Hepatocyte (in vitro differentiated cells): ENCODE measurements at regions not wholly inside any gene's neighbourhood (a gene's known extent, or its start where the extent isn't known, plus 50 kb on each side); places are given as distances from the start of the nearest gene placed in this dataset.

ENCODE experiments used
- EZH2 ChIP-seq: fragments of 200-600 bp; sonication (generic); IDR thresholded peaks from 2 replicates; pipeline ENCODE4 v1.6.1; 2016; ENCODE audit warnings: antibody characterized with exemption, mild to moderate bottlenecking, borderline replicate concordance
- EZH2phosphoT487 ChIP-seq: fragments of 200-600 bp; sonication (generic); IDR thresholded peaks from one replicate; pipeline ENCODE4 v1.6.1; 2018; ENCODE audit warnings: antibody characterized with exemption, mild to moderate bottlenecking, low read depth, moderate library complexity; ENCODE audit not compliant: unreplicated experiment, severe bottlenecking
- TF ChIP-seq, protein P1 (sequence below): fragments of 200-600 bp; sonication (generic); IDR thresholded peaks from 2 replicates; pipeline ENCODE4 v1.5.1; 2016; ENCODE audit warnings: antibody characterized with exemption, mild to moderate bottlenecking; ENCODE audit not compliant: poor library complexity

DNA sequence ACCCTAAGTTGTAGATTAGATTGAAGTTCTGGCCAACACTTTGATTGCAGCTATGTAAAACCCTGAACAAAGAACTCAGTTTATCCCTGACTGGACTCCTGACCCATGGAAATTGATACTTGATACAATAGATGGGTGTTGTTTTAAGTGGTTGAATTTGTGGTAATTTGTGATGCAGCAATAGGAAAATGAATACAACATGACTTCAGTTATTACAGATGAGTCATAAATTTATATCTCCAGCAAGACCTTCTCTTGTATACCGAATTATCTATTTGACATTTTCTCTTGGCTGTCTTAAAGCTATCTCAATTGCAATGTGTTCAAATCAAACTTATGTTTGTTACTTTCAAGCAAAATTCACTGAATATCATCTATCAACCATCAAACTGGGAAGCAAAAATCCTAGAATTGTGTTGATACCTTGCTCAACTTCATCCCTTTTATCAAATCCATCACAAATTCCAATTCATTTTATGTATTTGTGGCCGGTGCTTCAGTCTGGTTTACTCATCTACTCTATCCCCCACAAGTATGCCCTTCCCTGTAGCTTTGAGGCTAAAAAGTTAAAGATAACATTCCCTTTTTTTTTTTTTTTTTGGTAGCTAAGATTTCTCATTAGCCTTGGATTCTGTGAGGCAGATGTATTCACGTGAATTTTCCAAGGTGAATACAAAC is 129.4 kb upstream of the CENPW start:
- TF ChIP-seq, protein P1, sequence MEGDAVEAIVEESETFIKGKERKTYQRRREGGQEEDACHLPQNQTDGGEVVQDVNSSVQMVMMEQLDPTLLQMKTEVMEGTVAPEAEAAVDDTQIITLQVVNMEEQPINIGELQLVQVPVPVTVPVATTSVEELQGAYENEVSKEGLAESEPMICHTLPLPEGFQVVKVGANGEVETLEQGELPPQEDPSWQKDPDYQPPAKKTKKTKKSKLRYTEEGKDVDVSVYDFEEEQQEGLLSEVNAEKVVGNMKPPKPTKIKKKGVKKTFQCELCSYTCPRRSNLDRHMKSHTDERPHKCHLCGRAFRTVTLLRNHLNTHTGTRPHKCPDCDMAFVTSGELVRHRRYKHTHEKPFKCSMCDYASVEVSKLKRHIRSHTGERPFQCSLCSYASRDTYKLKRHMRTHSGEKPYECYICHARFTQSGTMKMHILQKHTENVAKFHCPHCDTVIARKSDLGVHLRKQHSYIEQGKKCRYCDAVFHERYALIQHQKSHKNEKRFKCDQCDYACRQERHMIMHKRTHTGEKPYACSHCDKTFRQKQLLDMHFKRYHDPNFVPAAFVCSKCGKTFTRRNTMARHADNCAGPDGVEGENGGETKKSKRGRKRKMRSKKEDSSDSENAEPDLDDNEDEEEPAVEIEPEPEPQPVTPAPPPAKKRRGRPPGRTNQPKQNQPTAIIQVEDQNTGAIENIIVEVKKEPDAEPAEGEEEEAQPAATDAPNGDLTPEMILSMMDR, result no peak
- TF ChIP-seq EZH2phosphoT487 (no peak), EZH2 (no peak)
